Esophagus mucosa (tissue), 1 donor: ENCODE measurements at regions not wholly inside any gene's neighbourhood (a gene's known extent, or its start where the extent isn't known, plus 50 kb on each side); places are given as distances from the start of the nearest gene placed in this dataset.

Experiments used
- ATAC-seq: fragments of 200-7000 bp; cut with Tn5 transposase; one replicate; pipeline ENCODE4 v1.9.1; 2020
- donor health status: DM: yes; HTN: yes; CAD: no.

DNA sequence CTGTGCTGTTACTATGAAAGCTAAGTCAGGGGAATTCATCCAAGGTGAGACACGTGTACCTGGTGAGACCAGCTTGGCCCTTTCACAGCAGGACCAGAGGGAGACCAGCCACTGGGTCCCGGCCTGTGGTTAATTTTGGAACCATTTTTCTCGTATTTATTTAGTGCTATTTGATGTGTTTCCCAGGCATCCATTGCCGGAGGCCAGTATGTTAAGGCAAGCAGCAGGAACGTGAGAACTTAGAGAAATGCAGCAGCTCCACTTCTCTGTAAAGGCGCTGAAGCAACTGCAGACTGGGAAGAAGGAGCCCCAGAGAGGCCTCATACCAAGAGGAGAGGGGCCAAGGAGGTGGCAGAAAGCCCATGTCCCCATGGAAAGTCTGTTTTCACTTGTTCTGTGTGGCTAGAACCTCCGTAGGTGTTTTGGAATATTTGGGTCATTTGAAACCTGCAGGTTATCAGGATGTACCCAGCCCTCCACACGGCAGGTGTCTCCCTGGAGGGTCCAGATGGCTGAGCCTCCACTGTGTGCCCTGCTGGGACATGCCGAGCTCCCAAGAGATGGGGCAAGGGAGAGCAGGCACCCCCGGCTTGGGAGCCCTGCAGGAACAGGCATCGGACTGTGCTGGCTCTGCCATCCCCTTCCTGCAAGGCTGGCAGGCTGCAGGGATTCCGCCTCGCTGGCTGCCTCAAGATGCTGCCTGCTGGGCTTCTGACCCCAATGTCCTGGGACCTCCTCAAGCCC lies 256.0 kb upstream of the RAB6C start:
- ATAC-seq = no peak

- ATAC-seq = no peak
Measured at GRCh38 chr2:129724021-129724757, 255.3 kb upstream of the RAB6C start.

- no peak for ATAC-seq
Measured at GRCh38 chr2:129726216-129726615, 253.2 kb upstream of the RAB6C start.

DNA sequence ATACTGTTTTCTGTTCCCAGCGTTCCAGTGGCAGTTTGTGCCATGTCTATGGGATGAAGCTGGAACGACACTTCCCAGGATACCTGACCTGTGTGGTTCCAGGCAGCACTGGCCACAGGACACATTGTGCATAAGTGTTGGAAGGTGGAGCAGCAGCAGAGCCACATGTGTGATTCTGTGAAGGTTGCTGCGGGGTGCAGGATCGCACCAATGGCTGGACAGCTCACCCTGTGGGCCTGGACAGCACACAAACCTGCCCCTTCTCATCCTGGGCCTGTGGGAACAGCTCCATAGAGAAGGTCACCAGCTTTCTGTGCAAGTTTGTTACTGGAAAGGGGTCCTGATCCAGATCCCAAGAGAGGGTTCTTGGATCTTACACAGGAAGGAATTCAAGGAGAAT lies 252.2 kb upstream of the RAB6C start:
- ATAC-seq = no peak

GRCh38 chr2:129728035-129728972 lies 251.2 kb upstream of the RAB6C start:
- peak; percentile 30 for ATAC-seq

- no peak for ATAC-seq
Measured at GRCh38 chr2:129729011-129729410, 250.5 kb upstream of the RAB6C start.

- no peak for ATAC-seq
Measured at GRCh38 chr2:129729646-129730045, 249.8 kb upstream of the RAB6C start.

DNA sequence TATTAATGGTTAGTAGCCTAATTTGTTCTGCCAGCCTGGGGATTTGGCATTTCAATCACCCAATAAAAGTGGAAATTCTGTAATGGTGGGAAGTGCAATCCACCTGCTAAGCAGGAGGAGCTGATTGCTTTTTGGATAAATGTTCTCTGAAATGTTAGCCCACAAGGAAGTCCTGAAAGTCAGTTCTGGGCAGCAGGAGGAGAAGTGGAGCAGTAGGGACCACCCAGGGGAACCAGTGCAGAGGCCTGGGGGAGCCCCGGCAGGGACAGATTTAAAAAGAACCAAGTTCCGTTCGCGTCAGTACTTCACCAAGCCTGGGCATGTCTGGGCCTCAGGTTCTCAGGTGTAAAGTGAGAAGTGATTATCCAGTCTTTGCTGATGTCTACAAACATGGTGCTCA lies 248.5 kb upstream of the RAB6C start:
- ATAC-seq = peak; percentile 31

DNA sequence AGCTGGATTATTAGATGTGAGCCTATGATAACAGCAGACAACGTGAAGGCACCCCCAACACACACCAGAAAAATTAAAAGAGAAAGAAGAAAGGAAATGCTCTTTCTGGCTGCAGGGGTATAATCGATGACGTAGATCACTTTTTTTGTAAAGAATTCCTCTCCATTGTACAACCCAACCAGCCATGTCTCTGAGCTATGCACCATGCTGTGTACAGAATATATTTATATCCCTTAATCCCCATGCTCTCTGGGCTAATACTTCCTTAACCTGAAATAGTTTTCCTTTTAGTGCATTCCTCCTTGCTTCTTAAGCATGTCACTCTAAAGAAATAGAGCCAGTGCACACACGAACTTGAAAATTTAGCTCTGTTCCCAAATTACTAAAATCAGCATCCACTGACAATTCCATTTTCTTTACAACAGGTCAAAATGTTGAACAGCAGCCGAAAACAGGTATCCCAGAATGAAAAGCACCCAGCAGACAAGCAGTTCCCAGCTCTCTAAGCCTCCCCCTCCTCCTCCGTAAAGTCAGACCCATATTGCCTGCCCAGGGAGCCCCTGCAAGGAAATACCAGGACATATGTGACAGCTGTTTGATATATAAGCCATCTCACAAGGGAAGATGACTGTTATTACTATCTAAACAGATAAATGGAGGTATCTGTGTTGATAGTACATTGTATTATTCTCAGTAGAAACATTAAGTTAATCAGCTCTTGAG lies 247.4 kb upstream of the RAB6C start:
- no peak for ATAC-seq

- ATAC-seq = no peak
Measured at GRCh38 chr2:129732630-129733026, 246.8 kb upstream of the RAB6C start.

DNA sequence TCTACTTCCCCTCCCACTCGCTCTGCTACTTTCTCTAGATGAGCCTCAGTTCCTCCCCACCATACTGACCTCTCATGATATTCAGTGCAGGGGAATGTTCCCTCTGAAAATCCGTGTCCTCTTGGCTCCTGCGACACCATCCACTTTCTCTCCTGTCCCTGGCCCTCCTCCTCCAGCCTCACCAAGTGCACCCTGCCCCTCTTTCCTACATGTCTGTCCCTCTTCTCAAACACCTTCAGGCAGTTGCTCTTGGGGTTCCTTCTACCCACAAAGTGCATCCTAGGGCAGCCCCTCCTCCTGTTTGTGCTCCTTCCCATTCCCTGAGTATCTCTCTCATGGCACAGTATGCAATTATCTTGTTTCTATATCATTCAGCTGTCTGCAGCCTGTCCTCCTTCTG lies 246.4 kb upstream of the RAB6C start:
- no peak for ATAC-seq

DNA sequence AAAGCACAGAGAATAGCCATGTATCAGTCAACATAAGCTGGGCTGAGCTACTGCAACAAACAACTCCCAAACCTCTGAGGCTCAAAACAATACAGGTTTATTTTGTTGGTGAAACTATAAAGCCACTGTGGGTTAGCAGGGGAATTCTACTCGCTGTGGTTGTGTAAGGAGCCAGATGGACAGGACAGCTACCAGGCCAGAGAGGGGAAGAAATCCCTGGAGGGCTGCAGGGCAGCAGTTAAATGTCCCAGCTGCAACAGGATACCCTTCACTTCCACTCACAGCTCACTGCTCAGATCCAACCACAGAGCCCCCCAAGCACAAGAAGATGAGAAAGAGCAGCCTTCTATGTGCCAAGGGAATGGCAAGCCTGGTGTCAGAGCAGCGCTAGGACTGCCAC lies 245.9 kb upstream of the RAB6C start:
- no peak for ATAC-seq

DNA sequence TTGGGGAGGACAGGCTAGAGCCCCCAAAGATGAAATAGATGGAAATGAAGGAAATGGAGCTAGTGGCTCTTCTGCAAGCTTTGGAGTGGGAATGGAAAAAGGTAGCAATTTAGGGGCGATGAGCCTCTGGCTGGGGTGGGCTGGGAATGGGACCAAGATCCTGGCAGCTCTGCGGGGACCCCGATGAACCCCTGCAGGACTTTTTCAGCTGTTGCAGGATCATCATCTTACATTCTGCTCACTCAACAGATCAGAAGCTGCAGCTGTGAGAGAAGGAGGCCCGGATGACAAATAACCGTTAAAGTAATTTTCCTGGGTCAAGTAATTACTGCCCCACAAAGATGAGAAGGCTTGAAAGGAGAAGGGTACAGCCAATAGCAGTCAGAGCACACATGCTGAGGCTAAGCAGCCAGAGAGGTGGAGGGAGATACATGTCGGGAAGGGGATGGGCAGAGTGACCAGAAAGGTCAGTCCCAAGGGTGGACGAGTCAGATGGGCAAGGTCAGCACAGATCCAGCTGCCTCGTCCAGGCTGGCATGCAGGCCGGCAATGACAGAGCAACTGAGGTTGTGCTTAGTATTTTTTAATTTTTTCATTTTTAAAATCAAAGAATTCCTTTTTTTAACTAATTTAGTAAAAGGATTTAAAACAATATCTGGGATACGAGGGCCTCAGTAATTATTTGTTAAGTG lies 245.0 kb upstream of the RAB6C start:
- no peak for ATAC-seq

- ATAC-seq = no peak
Measured at GRCh38 chr2:129735576-129735975, 243.9 kb upstream of the RAB6C start.

DNA sequence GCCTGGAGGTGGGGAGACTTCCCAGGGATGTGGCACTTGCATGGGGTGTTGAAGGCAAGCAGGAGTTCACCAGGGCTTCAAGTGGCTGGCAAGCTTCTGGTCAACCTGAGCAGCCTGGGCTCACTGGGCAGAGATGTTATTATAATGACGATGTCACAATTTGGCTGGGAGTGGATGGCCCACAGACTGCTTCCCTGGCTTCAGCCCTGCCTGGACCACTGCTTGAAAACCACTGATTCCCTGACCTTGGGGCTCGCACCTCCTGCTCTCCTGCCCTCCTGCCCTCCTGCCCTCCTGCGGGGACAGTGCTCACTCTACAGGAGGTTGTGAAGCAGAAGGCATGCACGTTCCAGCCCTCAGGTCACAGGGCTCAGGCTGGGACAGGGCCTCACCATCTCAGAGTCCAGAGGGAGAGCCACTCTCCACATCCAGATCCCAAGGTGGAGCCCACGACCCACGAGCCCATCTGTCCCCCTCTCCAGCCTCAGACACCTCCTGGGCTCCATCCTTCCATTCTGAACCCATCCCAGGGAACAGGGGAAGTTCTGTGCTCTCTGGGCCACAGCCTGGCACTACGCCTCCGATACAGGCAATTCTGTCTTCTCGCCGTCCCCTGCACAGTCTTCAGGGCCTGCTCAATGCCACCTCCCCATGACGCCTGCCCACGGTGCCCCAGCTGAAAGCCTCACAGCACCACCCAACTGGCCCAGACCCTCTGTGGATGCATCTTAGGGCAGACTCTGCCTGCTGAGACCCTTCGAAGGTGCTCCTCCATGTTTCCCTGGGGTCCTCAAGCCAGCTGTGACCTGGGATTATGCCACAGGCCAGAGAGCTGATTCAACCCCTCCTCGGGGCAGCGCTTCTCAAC lies 241.6 kb upstream of the RAB6C start:
- ATAC-seq = peak; percentile 21

DNA sequence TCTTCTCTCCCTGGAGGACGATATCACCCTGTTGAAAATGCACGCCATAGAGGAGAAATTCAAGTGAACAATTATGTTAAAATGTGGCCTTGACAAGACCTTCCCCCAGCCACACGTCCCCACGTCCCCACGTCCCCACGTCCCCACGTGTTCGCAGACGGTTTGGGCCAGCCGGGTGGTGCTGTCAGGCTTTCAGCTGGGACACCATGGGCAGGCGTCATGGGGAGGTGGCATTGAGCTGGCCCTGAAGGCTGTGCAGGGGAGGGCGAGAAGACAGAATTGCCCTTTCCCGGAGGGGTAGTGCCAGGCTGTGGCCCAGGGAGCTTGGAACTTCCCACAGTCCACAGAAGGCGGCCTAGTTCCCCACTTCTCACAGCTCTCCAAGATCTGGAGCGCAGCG lies 240.7 kb upstream of the RAB6C start:
- no peak for ATAC-seq

DNA sequence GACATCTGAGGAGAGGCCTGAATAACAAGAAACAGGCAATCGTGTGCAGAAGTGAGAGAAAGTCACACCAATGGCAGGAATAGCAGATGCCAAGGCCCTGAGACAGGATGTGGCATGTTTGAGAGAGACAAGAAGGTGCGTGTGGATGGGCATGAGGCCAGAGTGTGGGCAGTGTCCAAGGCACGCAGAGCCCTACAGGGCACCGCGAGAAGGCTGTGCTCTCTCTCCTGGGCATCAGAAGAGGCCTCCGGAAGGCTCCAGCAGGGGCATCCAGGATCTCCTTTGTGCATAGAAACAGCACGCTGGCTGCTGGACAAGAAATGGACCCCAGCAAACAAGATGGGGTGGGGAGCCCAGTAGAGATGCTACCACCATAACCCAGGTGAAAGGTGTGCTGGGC lies 239.0 kb upstream of the RAB6C start:
- peak; percentile 58 for ATAC-seq

DNA sequence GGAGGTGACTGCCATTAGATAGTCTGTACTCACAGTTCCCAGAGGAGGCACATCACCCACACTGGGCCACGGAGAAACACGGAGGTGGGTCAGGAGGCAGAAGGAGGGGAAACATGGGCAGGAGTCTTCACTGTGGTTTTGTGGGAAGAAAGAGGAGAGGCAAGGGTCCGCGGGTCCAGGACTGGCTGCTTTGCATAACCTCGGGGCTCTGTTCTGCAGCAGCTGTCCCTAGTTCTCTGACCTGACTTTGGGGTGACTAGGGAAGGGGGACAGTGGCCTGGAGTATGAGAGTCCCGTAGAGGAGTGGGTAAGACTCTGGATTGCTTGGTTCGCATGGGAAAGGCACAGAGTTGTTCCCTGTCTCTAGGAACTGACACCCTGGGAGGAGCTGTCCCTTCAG lies 238.3 kb upstream of the RAB6C start:
- ATAC-seq = no peak

- no peak for ATAC-seq
Measured at GRCh38 chr2:129741623-129742022, 237.8 kb upstream of the RAB6C start.

- ATAC-seq = no peak
Measured at GRCh38 chr2:129742415-129743180, 236.9 kb upstream of the RAB6C start.
